Head of caudate nucleus (tissue), 42 donors: ENCODE measurements at regions not wholly inside any gene's neighbourhood (a gene's known extent, or its start where the extent isn't known, plus 50 kb on each side); places are given as distances from the start of the nearest gene placed in this dataset.
"Not testable (repeated sequence)": the region's sequence is repeated elsewhere in the genome, so short reads cannot be mapped to it uniquely, and the experiment has no call there.

ENCODE experiments used
- DNase-seq, 42 donors: peaks; one replicate each; pipeline versions ENCODE4 v3.0.0 to v3.0.0-alpha.2; 2020 to 2021; ENCODE audit warnings: mixed read lengths in 7 of 42
- intact Hi-C: fragments of 100-400 bp; cut with DNase I; formaldehyde crosslinking; loops from one replicate; pipeline ENCODE4 v1.15.0; 2022

DNA sequence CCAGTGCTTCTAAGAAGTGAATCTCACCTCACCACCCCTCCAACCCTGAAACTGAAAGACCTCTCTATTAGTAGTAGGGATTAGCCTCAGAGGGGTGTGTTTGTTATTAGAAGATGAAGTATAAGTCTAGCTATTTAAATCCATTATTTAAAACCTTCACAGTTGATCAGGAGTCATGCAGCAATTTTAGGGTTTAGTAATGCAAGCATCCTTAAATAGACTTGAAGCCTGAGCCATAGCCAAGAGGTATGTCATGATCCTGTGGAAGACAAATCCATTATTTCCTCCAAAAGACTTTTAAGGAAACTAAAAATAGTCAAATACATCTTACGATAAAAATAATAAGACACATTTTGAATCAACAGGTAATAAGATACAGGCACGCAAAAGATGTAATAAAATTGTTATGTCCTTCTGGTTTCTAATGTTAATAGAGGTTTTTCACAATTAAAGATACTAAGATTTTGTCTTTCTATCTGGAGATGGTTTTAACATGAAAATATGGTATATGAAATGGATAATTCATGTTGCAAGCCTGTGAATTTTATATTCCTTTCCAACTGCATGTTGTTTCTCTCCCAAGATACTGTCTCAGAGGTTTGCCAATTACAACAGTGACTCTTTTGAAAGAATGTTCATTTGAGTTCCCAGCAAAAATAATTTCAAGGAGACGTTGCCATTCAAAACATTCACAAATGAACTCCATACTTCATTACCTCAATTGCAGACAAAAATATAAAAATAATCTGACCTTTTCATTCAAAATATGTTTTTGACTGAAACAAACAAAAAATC lies 68.0 kb downstream of the LUZP4 start:
- intact Hi-C loops: no loop called here
- no peak for DNase-seq

DNA sequence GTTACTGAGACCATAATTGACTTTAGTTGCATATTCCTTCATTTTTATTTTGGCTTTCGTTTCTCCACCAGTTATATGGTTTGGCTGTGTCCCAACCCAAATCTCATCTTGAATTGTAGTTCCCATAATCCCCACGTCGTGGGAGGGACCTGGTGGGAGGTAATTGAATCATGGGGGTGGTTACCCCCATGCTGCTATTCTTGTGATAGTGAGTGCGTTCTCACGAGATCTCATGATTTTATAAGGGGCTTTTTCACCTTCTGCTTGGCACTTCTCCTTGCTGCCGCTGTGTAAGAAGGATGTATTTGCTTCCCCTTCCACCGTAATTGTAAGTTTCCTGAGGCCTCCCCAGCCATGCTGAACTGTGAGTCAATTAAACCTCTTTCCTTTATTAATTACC lies 70.0 kb downstream of the LUZP4 start:
- intact Hi-C loops: not testable (repeated sequence)

DNA sequence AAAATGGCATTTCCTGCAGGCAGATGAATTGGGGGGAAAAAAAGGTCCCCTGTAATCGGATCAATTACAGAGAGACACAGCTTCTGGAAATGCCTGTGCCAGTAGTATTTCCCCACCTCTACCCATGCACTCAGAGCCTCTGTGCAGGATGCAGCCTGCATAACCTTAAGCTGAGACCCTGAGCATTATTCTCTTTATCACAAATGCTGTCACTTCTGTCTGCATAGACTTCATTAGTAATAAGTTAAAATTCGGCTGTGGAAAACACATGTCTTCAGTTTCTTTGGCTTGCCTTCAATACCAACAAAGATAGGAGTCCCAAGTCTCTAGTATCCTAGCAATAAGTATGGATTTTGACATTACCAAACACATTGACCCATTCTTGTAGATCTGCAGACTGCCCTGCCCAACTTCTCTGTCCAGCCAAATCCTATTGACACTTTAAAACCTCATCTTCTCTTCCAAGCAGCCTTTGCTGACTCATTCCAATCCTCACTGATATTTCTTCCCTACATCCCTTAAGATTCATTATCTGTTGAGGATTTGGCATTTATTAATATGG lies 70.8 kb downstream of the LUZP4 start:
- no peak for DNase-seq
- intact Hi-C loops: no loop called here

More for the DNA sequence above, 70.0 kb downstream of the LUZP4 start:
- DNase-seq: not testable (repeated sequence)

DNA sequence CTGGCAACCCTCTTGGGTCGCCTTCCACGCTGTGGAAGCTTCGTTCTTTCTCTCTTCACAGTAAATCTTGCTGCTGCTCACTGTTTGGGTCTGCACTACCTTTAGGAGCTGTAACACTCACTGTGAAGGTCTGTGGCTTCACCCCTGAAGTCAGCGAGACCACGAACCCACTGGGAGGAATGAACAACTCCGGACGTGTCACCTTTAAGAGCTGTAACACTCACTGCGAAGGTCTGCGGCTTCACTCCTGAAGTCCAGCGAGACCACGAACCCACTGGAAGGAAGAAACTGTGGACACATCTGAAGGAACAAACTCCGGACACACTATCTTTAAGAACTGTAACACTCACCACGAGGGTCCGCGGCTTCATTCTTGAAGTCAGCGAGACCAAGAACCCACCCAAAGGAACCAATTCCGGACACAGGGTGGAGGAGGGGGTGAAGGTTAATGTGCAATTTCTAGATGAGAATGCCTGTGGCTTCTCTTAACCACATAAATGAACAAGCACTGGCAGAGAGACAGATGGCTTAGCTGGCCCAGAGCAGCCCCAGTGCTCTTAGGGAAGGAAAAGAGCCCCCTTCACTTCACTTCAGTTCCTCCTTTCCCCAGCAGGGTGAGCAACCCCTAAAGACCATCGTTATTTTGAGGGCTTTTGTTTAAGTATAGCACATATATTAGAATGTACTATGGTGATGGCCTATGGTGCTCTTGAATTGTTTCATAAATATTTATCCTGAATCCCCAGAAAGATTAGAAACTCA lies 73.0 kb downstream of the LUZP4 start:
- no peak for DNase-seq
- intact Hi-C loops: no loop called here

DNA sequence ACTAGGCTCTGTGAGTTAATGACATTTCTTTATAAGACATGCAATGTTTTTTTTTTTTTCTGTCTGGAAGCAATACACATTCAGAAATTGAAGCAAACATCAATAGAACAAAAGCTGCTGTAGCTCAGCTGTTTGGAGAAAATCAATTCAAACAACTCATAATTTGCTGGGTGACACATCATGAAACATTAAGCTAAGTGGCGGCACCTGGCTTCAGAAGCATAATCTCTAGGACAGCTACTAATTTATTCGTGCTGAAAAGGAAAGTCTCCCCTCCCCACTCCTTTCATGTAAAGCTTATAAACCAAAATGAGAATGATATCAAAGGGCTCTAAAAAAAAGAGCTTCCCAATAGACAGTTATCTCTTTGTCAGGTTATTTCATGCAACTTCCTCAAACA lies 73.9 kb downstream of the LUZP4 start:
- intact Hi-C loops: no loop called here
- no peak for DNase-seq

DNA sequence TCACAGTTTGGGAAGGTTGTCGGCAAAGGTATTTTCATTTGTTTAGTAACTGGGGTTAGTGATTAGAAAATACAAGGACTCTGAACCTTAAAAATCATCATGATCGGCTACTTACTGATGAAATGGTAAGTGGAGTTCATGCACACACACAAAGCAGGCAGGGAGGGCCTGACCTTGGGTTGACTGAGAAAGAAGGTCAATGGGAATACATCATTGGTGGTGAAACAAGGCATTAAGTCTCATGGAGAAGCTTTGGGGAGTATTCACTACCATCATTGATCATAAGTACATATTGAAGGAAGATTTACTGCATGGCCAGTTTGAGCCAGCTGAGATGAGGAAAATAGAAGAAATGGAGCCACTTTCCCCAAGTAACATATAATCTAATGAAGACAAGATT lies 74.4 kb downstream of the LUZP4 start:
- DNase-seq: no peak
- intact Hi-C loops: no loop called here

DNA sequence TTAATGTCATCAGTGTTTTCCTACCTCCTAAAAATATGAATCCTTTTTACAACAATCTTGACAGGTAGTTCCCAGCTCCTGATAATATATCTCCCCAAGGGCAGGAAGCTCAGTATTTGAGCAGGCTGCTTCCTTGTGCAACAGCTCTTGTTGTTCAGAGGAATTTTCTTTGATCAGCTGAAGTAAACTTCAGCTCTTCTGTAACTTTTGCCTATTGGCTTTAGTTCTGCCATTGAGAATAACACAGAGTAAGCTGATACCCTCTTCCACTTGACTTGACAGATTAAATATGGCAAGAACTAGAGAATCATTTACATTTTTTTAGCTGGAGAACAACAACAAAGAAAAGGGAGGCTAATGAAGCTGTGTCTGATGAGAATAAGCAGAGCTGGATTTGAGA lies 75.2 kb downstream of the LUZP4 start:
- intact Hi-C loops: no loop called here
- no peak for DNase-seq

DNA sequence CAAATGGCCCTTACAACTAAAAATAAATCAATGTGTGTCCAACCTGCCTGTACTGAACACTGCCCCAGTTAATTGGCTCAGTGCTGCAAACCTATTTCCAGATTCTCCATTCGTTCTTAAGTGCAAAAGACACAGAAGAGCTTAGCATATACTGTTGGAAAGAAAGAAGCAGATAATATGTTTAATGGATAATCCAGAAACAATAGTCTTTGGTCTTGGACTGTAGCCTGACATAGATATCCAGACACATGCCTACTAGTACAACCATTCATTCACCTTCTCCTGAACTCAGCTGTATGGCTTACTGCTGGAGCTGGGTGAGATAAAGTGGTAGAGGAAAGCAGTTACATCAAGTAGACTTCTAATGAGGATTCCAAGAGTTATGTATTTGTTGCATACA lies 77.0 kb downstream of the LUZP4 start:
- intact Hi-C loops: no loop called here
- DNase-seq: no peak

DNA sequence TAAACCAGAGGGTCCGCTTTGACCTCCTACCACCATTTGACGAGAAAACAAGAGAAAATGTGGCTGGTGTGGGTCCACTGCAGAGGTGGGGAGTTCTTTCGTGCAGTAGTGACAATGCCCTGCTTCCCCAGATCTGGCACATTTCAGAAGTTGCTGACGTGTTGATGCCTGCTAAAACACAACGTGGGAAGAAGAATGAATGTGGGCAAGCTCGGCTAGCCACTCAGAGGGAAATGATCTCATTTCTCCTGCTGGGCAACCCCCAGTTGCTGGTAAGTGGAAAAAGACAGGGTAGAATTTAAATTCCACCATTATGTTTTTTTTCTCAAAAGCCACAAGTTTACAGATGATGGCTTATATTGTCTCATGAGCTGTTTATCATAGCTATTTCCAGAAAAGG lies 77.9 kb downstream of the LUZP4 start:
- intact Hi-C loops: no loop called here

DNA sequence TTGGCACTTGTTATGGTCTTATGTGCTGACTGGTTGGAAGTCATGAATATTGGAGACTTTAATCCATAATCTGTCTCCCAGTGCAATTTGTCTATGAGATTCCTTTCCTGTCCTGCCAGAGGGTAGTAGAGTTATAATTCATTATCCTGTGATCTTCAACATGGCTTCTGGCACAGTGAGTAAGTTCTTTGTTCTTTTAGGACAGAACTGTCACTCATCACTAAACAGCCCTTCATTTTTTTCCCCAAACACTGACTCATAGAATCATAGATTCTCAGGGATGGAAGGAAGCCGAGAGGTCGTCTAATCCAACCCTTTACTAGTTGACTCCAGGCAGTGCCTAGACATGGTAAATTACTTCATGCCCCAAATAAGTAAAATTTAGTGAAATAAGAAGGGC lies 78.4 kb downstream of the LUZP4 start:
- intact Hi-C loops: no loop called here
- peak in 8 of 42 donors; percentile 3 to 51 (median 6) for DNase-seq

More for the DNA sequence above, 77.9 kb downstream of the LUZP4 start:
- DNase-seq: peak in 14 of 42 donors; percentile 8 to 66 (median 16)

DNA sequence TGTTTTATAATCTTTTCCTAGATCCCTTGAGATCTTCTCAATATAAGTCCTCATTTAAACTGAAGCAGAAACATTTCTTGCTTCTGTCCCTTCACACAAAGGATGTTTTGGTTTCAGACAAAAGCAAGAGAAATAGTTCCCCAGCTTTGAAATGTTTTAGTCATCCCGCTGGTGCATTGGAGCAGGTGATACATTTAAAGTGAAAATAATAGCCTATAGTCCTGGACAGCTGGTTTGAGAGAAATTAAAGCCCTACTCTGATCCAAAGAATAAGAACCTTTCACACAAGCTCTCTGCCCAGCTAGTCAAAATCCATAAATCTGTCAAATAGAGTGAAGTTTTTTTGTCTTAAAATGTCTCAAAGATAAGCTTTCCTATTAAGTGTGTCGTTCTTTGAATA lies 79.4 kb downstream of the LUZP4 start:
- intact Hi-C loops: no loop called here
- no peak for DNase-seq

DNA sequence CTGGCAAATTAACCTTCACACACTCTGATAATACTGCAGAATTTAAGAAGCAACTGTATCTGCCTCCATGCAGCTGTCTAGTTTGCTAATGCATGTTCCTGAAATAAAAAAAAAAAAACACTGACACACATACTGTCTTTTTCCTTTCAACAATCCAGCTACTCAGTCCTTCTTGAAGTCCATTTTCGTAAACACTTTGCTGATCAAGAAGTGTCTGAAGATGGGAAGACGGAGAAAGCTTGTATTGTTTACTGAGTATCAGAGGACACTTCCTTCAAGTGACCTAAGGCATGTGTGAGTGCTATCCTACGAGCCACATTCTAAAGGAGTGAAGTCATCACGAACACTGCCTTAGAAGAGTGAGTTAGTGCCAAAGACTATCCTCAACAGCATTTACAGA lies 82.6 kb downstream of the LUZP4 start:
- intact Hi-C loops: no loop called here
- DNase-seq: no peak

DNA sequence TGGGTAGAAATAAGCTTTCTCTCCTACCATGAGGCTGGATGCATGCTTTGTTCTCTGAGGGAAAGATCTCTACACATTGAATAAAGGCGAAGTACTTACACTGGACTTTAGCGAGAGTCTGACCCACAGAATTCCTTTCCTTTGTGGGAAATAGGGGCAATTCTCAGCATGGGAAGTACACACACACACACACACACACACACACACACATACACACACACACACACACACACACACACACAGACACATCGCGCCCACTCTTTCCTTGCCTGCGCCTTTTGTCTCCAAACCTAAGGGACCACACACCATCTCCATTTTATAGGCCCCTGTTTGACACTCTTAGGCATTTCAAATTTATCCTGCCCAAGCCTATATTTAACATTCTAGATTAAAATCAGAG lies 83.8 kb downstream of the LUZP4 start:
- intact Hi-C loops: no loop called here
- no peak for DNase-seq

DNA sequence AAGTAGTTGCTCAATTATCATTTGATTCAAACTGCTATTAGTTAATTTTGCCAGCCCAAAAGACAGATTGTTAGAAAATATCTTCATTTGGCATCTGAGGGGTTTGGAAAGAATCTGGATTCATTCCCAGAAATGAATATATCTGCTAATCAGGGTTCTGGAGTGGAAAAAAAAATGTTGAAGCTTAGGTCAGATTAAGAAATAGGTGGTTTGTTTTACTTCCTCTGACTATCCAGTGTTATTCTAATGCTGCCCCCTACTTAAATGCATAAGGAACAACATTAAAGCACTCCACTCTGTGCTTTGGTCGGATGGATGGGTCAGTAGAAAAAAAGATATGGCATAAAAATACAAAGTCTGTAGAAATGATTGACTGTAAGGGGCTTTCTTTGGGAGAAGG lies 89.0 kb downstream of the LUZP4 start:
- DNase-seq: no peak
- intact Hi-C loops: no loop called here

DNA sequence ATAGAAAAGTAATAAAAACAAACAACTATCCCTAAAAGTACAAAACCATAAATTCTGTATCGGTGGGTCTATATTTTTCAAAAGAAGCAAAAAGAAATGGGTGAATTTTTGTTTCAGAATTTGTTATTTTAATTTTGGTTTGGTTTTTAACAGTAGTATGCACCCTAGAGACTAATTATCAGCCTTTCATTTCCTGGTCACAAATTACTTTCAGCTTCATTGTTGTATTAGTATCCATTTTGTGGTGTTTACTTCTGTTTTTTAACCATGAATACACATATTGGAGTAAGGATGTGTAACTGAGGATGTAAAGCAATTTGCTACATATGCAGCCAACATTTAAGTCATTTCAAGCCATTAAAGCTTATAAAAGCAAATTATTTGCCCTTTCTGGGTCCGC lies 97.8 kb downstream of the LUZP4 start:
- no peak for DNase-seq
- intact Hi-C loops: no loop called here

DNA sequence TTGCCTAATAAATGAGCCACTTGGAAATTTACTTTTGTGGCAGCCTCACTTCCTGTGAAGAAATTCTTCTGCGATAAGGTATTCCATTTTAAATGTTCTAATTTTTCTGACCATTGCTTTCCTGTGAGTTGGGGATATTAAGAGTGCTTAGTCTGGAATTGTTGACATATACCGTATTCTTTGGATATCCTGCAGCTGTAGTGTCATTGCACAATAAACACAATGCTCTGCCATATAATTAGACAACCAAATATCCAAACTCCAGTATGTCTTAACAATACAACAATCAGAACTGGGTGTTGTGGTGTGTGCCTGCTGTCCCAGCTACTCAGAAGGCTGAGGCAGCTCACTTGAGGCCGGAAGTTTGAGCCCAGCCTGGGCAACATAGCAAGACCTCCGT lies 99.4 kb downstream of the LUZP4 start:
- intact Hi-C loops: no loop called here

DNA sequence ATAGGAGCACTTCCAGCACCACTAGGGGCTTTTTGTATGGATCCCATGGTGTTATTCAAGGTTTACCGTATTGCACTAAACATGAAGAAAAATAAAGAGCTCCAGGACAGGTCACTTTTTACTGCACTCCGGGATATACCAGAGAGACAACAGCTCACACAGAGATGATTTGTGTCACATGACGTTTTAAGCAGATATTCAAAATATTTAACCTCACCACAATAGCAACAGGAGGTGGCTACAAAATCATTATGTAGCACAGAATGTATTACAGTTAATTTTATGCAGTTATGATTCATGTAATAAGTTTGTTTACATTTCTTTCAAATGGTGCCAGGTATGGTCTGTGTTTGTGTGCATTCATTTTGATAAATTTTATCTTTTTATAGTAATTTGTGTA lies 100.6 kb downstream of the LUZP4 start:
- no peak for DNase-seq
- intact Hi-C loops: no loop called here

More for the DNA sequence above, 99.4 kb downstream of the LUZP4 start:
- no peak for DNase-seq

DNA sequence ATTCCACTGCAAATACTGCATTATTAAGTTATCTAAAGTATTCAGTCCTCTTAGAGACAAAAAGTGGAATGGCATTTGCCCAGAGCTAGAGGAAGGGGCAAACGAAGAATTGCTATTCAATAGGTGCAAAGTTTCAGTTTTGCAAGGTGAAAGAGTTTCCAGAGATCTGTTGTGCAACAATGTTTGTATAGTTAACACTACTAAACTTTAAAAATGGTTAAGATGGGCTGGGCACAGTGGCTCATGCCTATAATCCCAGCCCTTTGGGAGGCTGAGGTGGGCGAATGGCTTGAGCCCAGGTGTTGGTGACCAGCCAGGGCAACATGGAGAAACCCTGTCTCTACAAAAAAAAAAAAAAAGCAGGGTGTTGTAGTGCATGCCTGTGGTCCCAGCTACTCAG lies 102.5 kb downstream of the LUZP4 start:
- intact Hi-C loops: no loop called here
- no peak for DNase-seq

DNA sequence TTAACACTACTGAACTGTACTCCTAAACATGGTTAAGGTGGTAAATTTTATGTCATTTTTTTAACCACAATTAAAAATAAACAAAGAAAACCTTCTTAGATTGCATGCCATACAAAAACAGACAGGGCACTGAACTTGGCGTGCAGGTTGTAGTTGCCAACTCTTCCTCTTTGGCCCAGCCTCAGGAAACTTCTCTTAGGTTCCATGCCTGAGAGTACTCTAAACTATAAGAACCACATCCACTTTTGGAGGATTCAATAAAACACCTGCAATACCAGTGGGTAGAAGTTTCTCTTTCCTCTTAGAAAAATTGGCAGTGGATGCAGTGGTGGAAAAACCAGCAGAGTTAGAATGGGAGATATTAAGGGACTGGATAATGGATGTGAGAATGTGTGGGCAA lies 103.4 kb downstream of the LUZP4 start:
- intact Hi-C loops: no loop called here
- no peak for DNase-seq

DNA sequence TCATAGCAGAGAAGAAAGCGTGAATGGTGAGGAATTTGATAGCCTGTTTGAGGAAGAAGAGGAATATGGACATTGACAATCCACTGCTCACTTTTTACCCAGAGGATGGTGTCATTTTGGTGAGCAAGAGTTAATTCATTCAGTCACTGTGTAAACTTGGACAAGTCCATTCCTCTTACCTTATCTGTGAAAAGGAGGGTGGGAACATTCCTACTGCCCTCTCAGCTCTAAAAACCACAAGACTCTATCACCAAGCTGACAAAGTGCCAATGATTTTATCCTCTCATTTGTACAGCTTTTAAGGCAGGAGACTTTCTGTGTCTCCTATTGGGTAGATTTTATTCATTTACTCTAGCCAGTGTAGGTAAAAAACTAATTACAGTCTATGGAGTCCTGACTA lies 103.8 kb downstream of the LUZP4 start:
- no peak for DNase-seq
- intact Hi-C loops: no loop called here
